NB4 (cell line): ENCODE measurements at regions not wholly inside any gene's neighbourhood (a gene's known extent, or its start where the extent isn't known, plus 50 kb on each side); places are given as distances from the start of the nearest gene placed in this dataset.

Experiments
- POLR2A ChIP-seq: IDR thresholded peaks from 2 replicates; pipeline ENCODE4 v1.6.1; 2011; ENCODE audit warnings: mild to moderate bottlenecking; ENCODE audit not compliant: insufficient read length; ENCODE audit errors: extremely low read depth
- TF ChIP-seq, protein P1 (sequence below): IDR thresholded peaks from one replicate; pipeline ENCODE4 v1.5.1; 2012; ENCODE audit warnings: low read depth, low read length
- TF ChIP-seq, protein P2 (sequence below): IDR thresholded peaks from 2 replicates; pipeline ENCODE4 v1.6.1; 2011; ENCODE audit warnings: low read depth, low read length

DNA sequence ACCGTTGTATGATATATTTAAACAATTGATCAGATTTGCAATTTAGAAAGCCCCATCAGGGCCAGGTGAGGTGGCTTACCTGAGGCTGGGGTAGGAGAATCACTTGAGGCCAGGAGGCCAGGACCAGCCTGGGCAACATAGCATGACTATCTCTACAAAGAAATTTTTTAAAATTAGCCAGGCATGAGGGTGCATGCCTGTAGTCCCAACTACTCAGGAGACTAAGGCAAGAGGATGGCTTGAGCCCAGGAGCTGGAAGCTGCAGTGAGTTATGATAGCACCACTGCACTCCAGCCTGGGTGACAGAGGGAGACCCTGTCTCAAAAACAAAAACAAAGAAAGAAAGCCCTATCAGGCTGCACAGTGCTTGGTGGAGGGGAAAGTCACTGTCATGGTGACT lies 159.9 kb upstream of the RAB4A start:
- TF ChIP-seq, protein P1, sequence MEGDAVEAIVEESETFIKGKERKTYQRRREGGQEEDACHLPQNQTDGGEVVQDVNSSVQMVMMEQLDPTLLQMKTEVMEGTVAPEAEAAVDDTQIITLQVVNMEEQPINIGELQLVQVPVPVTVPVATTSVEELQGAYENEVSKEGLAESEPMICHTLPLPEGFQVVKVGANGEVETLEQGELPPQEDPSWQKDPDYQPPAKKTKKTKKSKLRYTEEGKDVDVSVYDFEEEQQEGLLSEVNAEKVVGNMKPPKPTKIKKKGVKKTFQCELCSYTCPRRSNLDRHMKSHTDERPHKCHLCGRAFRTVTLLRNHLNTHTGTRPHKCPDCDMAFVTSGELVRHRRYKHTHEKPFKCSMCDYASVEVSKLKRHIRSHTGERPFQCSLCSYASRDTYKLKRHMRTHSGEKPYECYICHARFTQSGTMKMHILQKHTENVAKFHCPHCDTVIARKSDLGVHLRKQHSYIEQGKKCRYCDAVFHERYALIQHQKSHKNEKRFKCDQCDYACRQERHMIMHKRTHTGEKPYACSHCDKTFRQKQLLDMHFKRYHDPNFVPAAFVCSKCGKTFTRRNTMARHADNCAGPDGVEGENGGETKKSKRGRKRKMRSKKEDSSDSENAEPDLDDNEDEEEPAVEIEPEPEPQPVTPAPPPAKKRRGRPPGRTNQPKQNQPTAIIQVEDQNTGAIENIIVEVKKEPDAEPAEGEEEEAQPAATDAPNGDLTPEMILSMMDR, result no peak
- TF ChIP-seq POLR2A, result no peak
- TF ChIP-seq, protein P2, sequence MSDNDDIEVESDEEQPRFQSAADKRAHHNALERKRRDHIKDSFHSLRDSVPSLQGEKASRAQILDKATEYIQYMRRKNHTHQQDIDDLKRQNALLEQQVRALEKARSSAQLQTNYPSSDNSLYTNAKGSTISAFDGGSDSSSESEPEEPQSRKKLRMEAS, result no peak
